ENCODE measurements at regions not wholly inside any gene's neighbourhood (a gene's known extent, or its start where the extent isn't known, plus 50 kb on each side); places are given as distances from the start of the nearest gene placed in this dataset.

DNA sequence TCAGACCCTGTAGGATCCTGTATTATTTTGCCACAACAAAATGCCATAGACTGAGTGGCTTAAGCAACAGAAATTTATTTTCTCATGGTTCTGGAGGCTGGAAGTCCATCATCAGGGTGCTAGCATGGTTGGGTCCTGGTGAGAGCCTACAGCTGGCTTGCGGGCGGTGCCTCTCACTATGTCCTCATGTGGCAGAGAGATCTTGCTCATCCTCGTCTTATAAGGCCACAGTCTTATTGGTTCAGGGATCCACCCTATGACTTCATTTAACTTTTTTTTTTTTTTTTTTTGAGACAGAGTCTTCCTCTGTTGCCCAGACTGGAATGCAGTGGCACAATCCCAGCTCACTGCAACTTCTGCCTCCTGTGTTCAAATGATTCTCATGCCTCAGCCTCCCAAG, 90.9 kb downstream of the LSM5 start:
- Histone ChIP-seq H3K27ac (ENCODE audit: low read depth in 2 of 2, low read length in 2 of 2) (no peak overlapping the region), H3K4me3 (ENCODE audit: low read length in 2 of 2) (no peak overlapping the region), H3K9ac (ENCODE audit: low read depth in 1 of 2, low read length in 2 of 2) (no peak overlapping the region), H3K27me3 (ENCODE audit: control insufficient read depth in 2 of 2, insufficient read depth in 2 of 2, low read length in 2 of 2) (no peaks in the 10 kb centered on the region), H3K9me3 (ENCODE audit: control insufficient read depth in 2 of 2, low read length in 2 of 2) (no peaks in the 10 kb centered on the region), H3K4me1 (ENCODE audit: control insufficient read depth in 2 of 2, insufficient read depth in 2 of 2, low read length in 2 of 2) (no peaks in the 10 kb centered on the region), H3K36me3 (ENCODE audit: control insufficient read depth in 2 of 2, insufficient read depth in 2 of 2, low read length in 2 of 2) (no peaks in the 10 kb centered on the region)

DNA sequence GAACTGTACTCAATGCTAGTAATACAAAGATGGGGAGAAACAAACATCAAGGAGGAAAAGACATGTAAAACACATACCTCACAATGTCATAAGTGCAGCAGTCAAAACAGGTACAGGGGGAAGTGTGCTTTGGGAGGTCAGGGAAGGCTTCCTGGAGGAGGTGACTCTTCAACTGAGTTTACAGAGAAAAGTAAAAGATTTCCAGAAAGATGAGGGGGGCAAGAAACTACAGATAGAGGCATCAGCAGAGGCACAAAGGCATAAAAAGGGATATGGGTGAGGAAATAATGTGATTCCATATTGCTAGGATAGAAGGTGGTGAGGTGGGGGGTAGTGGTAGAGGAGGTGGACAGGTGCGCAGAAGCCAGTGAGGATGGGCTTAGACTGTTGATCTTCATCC, 95.0 kb downstream of the LSM5 start:
- Histone ChIP-seq H3K27me3 (ENCODE audit: control insufficient read depth in 2 of 2, insufficient read depth in 2 of 2, low read length in 2 of 2) (no peaks in the 10 kb centered on the region), H3K9ac (ENCODE audit: low read depth in 1 of 2, low read length in 2 of 2) (no peak overlapping the region), H3K9me3 (ENCODE audit: control insufficient read depth in 2 of 2, low read length in 2 of 2) (no peaks in the 10 kb centered on the region), H3K36me3 (ENCODE audit: control insufficient read depth in 2 of 2, insufficient read depth in 2 of 2, low read length in 2 of 2) (no peaks in the 10 kb centered on the region), H3K4me1 (ENCODE audit: control insufficient read depth in 2 of 2, insufficient read depth in 2 of 2, low read length in 2 of 2) (no peaks in the 10 kb centered on the region), H3K27ac (ENCODE audit: low read depth in 2 of 2, low read length in 2 of 2) (no peak overlapping the region), H3K4me3 (ENCODE audit: low read length in 2 of 2) (no peak overlapping the region)

DNA sequence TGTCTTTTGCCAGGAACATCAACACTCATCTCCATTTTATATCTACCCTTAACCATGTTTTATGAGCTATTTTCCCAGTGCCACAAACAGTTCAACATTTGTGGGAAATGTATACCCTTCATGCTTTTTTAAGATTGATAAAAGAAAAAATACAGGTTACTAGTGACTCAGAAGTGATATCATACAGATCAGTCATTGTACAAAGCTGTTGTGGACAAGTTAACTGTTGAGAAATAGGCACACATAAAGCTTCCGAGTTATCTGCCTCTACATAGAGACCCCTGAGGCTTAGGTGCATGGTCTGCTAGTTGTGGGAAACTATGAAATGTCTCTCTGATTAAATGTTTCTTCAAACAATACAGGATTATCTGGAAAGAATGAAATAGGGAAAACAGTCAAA, 96.3 kb downstream of the LSM5 start:
- Histone ChIP-seq H3K9me3 (ENCODE audit: control insufficient read depth in 2 of 2, low read length in 2 of 2) (no peaks in the 10 kb centered on the region), H3K36me3 (ENCODE audit: control insufficient read depth in 2 of 2, insufficient read depth in 2 of 2, low read length in 2 of 2) (no peaks in the 10 kb centered on the region), H3K27me3 (ENCODE audit: control insufficient read depth in 2 of 2, insufficient read depth in 2 of 2, low read length in 2 of 2) (no peaks in the 10 kb centered on the region), H3K4me3 (ENCODE audit: low read length in 2 of 2) (no peak overlapping the region), H3K27ac (ENCODE audit: low read depth in 2 of 2, low read length in 2 of 2) (no peak overlapping the region), H3K9ac (ENCODE audit: low read depth in 1 of 2, low read length in 2 of 2) (no peak overlapping the region), H3K4me1 (ENCODE audit: control insufficient read depth in 2 of 2, insufficient read depth in 2 of 2, low read length in 2 of 2) (no peaks in the 10 kb centered on the region)

DNA sequence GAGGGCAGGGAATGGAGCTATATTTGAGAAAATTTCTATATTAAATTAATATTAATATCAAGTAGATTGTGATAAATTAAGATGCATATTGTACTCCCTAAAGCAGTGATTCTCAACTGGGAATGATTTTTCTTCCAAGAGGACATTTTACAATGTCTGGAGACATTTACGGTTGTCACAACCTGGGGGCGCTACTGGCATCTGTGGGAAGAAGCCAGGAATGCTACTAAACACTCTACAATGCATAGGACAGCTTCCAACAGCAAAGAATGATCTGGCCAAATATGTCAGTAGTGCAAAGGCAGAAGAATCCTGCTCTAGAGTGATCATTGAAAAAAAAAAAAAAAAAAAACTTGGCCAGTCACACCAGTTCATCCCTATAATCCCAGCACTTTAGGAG, 100.0 kb downstream of the LSM5 start:
- Histone ChIP-seq H3K27me3 (ENCODE audit: control insufficient read depth in 2 of 2, insufficient read depth in 2 of 2, low read length in 2 of 2) (no peaks in the 10 kb centered on the region), H3K9me3 (ENCODE audit: control insufficient read depth in 2 of 2, low read length in 2 of 2) (no peaks in the 10 kb centered on the region), H3K36me3 (ENCODE audit: control insufficient read depth in 2 of 2, insufficient read depth in 2 of 2, low read length in 2 of 2) (no peaks in the 10 kb centered on the region), H3K4me3 (ENCODE audit: low read length in 2 of 2) (no peak overlapping the region), H3K9ac (ENCODE audit: low read depth in 1 of 2, low read length in 2 of 2) (no peak overlapping the region), H3K4me1 (ENCODE audit: control insufficient read depth in 2 of 2, insufficient read depth in 2 of 2, low read length in 2 of 2) (no peaks in the 10 kb centered on the region), H3K27ac (ENCODE audit: low read depth in 2 of 2, low read length in 2 of 2) (no peak overlapping the region)

DNA sequence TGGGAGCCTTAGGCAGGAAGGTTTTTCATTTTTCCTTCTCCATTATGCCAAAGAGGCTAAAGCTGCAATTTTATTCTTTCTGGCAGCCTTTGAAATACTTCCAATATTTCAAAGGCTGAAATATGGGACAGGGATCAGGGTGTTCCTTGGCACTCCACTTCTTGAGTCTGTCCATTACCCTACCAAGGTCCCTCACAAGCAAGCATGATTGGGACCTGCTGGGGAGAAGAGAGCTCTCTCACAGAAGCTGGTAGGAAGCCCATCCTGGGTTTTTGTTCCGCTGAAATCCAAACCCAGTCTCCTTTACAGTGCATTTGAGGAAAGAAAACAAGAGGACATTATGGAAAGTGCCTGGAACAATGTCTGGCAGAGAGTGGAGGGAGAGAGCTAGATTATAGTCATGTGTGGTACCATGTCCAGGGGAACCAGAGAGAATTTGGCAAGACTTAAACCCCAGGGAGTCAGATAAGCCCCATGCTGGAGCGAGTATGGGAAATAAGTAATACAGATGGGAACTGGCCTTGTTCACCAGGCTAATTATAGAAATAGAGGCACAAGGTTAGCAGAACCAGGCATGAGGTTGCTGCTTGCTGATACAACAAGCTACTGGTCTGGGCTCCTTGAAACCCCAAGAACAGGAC, 104.7 kb downstream of the LSM5 start:
- no peak overlapping the region for H3K9ac ChIP-seq (ENCODE audit: low read depth in 1 of 2, low read length in 2 of 2)
- no peaks in the 10 kb centered on the region for H3K4me1 ChIP-seq (ENCODE audit: control insufficient read depth in 2 of 2, insufficient read depth in 2 of 2, low read length in 2 of 2)
- no peak overlapping the region for H3K4me3 ChIP-seq (ENCODE audit: low read length in 2 of 2)
- no peaks in the 10 kb centered on the region for H3K27me3 ChIP-seq (ENCODE audit: control insufficient read depth in 2 of 2, insufficient read depth in 2 of 2, low read length in 2 of 2)
- H3K27ac ChIP-seq (ENCODE audit: low read depth in 2 of 2, low read length in 2 of 2), result no peak overlapping the region
- no peaks in the 10 kb centered on the region for H3K36me3 ChIP-seq (ENCODE audit: control insufficient read depth in 2 of 2, insufficient read depth in 2 of 2, low read length in 2 of 2)
- H3K9me3 ChIP-seq (ENCODE audit: control insufficient read depth in 2 of 2, low read length in 2 of 2), result no peaks in the 10 kb centered on the region

DNA sequence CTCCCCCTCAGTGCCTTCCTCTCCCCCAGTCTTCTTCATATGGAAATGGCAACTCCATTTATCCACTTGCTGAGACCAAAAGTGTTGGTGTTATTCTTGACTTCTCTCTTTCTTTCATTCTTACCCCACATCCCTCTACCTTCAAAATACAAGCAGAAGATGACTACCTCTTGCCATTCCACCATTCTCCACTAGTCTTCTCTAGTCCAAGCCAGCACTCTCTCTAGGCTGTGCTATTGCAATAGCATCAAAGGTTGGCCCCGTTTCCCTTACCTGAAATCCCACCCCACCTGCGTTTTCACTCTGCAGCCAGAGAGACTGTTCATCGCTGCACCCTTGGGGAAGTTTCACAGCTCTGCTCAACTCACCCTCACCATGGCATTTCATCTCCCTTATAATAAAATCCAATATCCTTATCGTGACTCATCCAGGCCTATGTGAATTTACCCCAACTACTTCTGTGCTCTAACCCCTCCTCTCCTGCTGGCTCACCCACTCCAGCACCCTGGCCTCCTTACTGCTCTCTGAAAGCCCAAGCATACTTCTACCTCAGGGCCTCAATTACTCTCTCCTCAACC, 109.1 kb downstream of the LSM5 start:
- no peak overlapping the region for H3K4me3 ChIP-seq (ENCODE audit: low read length in 2 of 2)
- no peak overlapping the region for H3K27ac ChIP-seq (ENCODE audit: low read depth in 2 of 2, low read length in 2 of 2)
- H3K36me3 ChIP-seq (ENCODE audit: control insufficient read depth in 2 of 2, insufficient read depth in 2 of 2, low read length in 2 of 2), result no peaks in the 10 kb centered on the region
- no peaks in the 10 kb centered on the region for H3K4me1 ChIP-seq (ENCODE audit: control insufficient read depth in 2 of 2, insufficient read depth in 2 of 2, low read length in 2 of 2)
- H3K27me3 ChIP-seq (ENCODE audit: control insufficient read depth in 2 of 2, insufficient read depth in 2 of 2, low read length in 2 of 2), result no peaks in the 10 kb centered on the region
- no peaks in the 10 kb centered on the region for H3K9me3 ChIP-seq (ENCODE audit: control insufficient read depth in 2 of 2, low read length in 2 of 2)
- no peak overlapping the region for H3K9ac ChIP-seq (ENCODE audit: low read depth in 1 of 2, low read length in 2 of 2)

DNA sequence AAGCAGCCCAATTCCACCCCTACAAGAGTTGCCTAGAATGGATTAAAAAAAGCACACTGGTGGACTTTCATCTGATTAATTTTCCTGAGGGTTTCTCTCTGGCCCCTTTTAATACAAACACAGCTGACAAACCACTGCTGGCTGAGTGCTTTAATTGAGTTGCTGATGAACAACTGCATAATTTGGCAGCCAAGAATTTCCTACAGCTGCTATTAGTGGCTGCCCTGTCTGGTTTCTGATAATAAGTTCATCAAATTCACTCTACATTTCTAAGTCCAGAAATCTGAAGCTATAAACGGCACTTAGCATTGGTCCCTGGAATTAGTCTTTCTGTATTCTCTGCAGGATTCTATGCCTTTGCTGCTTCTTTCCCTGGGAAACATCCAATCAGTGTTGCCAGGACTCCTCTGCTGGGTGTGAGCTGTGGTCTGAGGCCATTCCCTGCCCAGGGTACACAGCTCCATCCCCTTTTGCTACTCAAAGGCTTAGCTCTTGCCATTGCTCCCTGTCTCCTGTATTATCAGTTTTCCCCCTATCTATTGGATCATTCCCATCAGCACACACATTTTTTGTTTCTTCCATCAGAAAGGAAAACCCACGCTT, 110.6 kb downstream of the LSM5 start:
- no peaks in the 10 kb centered on the region for H3K9me3 ChIP-seq (ENCODE audit: control insufficient read depth in 2 of 2, low read length in 2 of 2)
- H3K36me3 ChIP-seq (ENCODE audit: control insufficient read depth in 2 of 2, insufficient read depth in 2 of 2, low read length in 2 of 2), result no peaks in the 10 kb centered on the region
- H3K9ac ChIP-seq (ENCODE audit: low read depth in 1 of 2, low read length in 2 of 2), result no peak overlapping the region
- H3K27ac ChIP-seq (ENCODE audit: low read depth in 2 of 2, low read length in 2 of 2), result no peak overlapping the region
- no peaks in the 10 kb centered on the region for H3K4me1 ChIP-seq (ENCODE audit: control insufficient read depth in 2 of 2, insufficient read depth in 2 of 2, low read length in 2 of 2)
- no peak overlapping the region for H3K4me3 ChIP-seq (ENCODE audit: low read length in 2 of 2)
- no peaks in the 10 kb centered on the region for H3K27me3 ChIP-seq (ENCODE audit: control insufficient read depth in 2 of 2, insufficient read depth in 2 of 2, low read length in 2 of 2)

DNA sequence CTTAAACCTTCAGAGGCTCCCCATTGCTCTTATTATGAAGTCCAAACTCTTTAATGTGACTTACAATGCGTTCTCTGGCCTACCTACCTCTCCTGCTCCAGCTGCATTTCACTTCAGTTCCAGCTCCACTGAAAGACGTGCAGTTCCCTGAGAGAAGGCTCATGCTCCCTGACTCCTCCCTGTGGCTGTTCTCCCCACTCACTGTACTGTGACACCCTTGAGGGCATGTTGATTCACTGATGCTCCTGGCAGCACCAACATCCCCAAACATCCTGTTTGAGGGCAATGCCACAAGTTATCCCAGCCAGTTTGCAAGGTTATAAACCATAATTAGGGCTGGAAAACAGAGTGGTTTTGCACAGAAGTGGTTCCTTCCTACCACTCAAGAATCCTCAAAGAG, 111.2 kb downstream of the LSM5 start:
- no peak overlapping the region for H3K27ac ChIP-seq (ENCODE audit: low read depth in 2 of 2, low read length in 2 of 2)
- H3K9ac ChIP-seq (ENCODE audit: low read depth in 1 of 2, low read length in 2 of 2), result no peak overlapping the region
- H3K27me3 ChIP-seq (ENCODE audit: control insufficient read depth in 2 of 2, insufficient read depth in 2 of 2, low read length in 2 of 2), result no peaks in the 10 kb centered on the region
- H3K9me3 ChIP-seq (ENCODE audit: control insufficient read depth in 2 of 2, low read length in 2 of 2), result no peaks in the 10 kb centered on the region
- H3K4me3 ChIP-seq (ENCODE audit: low read length in 2 of 2), result no peak overlapping the region
- H3K36me3 ChIP-seq (ENCODE audit: control insufficient read depth in 2 of 2, insufficient read depth in 2 of 2, low read length in 2 of 2), result no peaks in the 10 kb centered on the region
- no peaks in the 10 kb centered on the region for H3K4me1 ChIP-seq (ENCODE audit: control insufficient read depth in 2 of 2, insufficient read depth in 2 of 2, low read length in 2 of 2)

DNA sequence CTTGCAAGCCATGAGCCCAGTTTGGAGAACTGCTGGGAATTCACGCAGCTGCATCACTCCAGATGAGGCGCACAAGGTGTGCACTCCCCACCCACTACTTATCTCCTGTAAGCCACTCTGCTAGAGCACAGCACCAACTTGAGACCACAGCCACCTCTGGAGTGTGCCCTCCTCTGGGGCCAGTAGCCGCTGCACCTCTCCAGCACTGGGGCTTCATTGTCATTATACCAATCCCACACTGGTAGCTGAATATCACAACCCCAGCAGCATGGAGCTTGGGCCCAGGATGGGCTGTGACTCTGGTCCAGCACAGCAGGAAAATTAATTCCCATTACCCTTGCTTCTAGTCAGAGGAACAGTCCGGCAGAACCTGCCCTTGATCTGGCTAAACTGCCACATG, 125.6 kb downstream of the LSM5 start:
- Histone ChIP-seq H3K27me3 (ENCODE audit: control insufficient read depth in 2 of 2, insufficient read depth in 2 of 2, low read length in 2 of 2) (peaks cover 0 to 3% of the 10 kb centered on the region in 2 donors), H3K9ac (ENCODE audit: low read depth in 1 of 2, low read length in 2 of 2) (no peak overlapping the region), H3K9me3 (ENCODE audit: control insufficient read depth in 2 of 2, low read length in 2 of 2) (no peaks in the 10 kb centered on the region), H3K36me3 (ENCODE audit: control insufficient read depth in 2 of 2, insufficient read depth in 2 of 2, low read length in 2 of 2) (no peaks in the 10 kb centered on the region), H3K27ac (ENCODE audit: low read depth in 2 of 2, low read length in 2 of 2) (no peak overlapping the region), H3K4me1 (ENCODE audit: control insufficient read depth in 2 of 2, insufficient read depth in 2 of 2, low read length in 2 of 2) (no peaks in the 10 kb centered on the region), H3K4me3 (ENCODE audit: low read length in 2 of 2) (no peak overlapping the region)

DNA sequence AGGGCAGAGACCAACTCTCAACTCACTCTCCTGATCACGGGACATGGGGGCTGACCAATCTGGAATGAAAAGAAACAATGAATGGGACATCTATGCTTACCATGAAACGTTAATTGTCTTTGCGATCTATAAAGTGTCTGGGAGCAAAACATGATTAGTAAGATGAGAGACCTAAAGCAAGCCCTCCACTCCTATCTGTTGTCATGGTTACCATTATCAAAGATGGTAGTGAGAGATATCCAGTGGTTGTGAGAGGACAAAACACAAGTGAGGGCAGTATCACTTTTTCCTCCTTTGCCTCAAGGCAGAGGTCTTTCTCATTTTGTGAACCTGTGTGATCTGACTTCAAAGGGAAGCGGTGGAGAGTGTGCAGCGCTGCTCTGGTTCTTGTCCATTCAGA, 130.1 kb downstream of the LSM5 start:
- H3K9me3 ChIP-seq (ENCODE audit: control insufficient read depth in 2 of 2, low read length in 2 of 2), result no peaks in the 10 kb centered on the region
- no peaks in the 10 kb centered on the region for H3K36me3 ChIP-seq (ENCODE audit: control insufficient read depth in 2 of 2, insufficient read depth in 2 of 2, low read length in 2 of 2)
- no peaks in the 10 kb centered on the region for H3K4me1 ChIP-seq (ENCODE audit: control insufficient read depth in 2 of 2, insufficient read depth in 2 of 2, low read length in 2 of 2)
- H3K27me3 ChIP-seq (ENCODE audit: control insufficient read depth in 2 of 2, insufficient read depth in 2 of 2, low read length in 2 of 2), result peaks cover 0 to 3% of the 10 kb centered on the region in 2 donors
- no peak overlapping the region for H3K4me3 ChIP-seq (ENCODE audit: low read length in 2 of 2)
- H3K27ac ChIP-seq (ENCODE audit: low read depth in 2 of 2, low read length in 2 of 2), result no peak overlapping the region
- H3K9ac ChIP-seq (ENCODE audit: low read depth in 1 of 2, low read length in 2 of 2), result no peak overlapping the region
